Activated CD4-positive, alpha-beta T cell treated with anti-CD3 and anti-CD28 coated beads, Interleukin-2, Interleukin-6, amounts not matched to agents 100 ng/mL and 50 ng/mL, durations not matched to agents 16 hours and 8 hours (primary cell): ENCODE measurements at regions not wholly inside any gene's neighbourhood (a gene's known extent, or its start where the extent isn't known, plus 50 kb on each side); places are given as distances from the start of the nearest gene placed in this dataset.
"Not testable (repeated sequence)": the region's sequence is repeated elsewhere in the genome, so short reads cannot be mapped to it uniquely, and the experiment has no call there.

ENCODE experiments used
- DNase-seq: peaks from one replicate; pipeline ENCODE4 v3.0.0-alpha.2; 2020

GRCh38 chr12:125314051-125314755, 249.0 kb downstream of the AACS start:
- DNase-seq, result no peak

- no peak for DNase-seq
These were observed 250.5 kb downstream of the AACS start for GRCh38 chr12:125315771-125316170.

- DNase-seq, result no peak
These were observed 254.9 kb downstream of the AACS start for GRCh38 chr12:125320177-125320576.

GRCh38 chr12:125324861-125325490, 259.7 kb downstream of the AACS start:
- DNase-seq, result no peak

- no peak for DNase-seq
These were observed 264.2 kb downstream of the AACS start for GRCh38 chr12:125329239-125330102.

- peak; percentile 71 for DNase-seq
These were observed 265.6 kb downstream of the AACS start for GRCh38 chr12:125330645-125331341.

- DNase-seq, result no peak
These were observed 266.3 kb downstream of the AACS start for GRCh38 chr12:125331342-125332052.

- DNase-seq, result no peak
These were observed 267.7 kb downstream of the AACS start for GRCh38 chr12:125332900-125333299.

GRCh38 chr12:125336246-125336645, 271.0 kb downstream of the AACS start:
- DNase-seq, result no peak

GRCh38 chr12:125340791-125341190, 275.6 kb downstream of the AACS start:
- DNase-seq, result no peak

GRCh38 chr12:125341422-125341821, 276.2 kb downstream of the AACS start:
- no peak for DNase-seq

- no peak for DNase-seq
These were observed 278.4 kb downstream of the AACS start for GRCh38 chr12:125343649-125344048.

GRCh38 chr12:125346362-125346761, 281.1 kb downstream of the AACS start:
- DNase-seq, result no peak

GRCh38 chr12:125351788-125352187, 286.6 kb downstream of the AACS start:
- DNase-seq, result no peak

GRCh38 chr12:125353002-125353401, 287.8 kb downstream of the AACS start:
- not testable (repeated sequence) for DNase-seq

GRCh38 chr12:125353871-125354270, 288.6 kb downstream of the AACS start:
- DNase-seq, result no peak

GRCh38 chr12:125355614-125356013, 290.4 kb downstream of the AACS start:
- DNase-seq, result no peak

GRCh38 chr12:125356111-125356510, 290.9 kb downstream of the AACS start:
- no peak for DNase-seq

- no peak for DNase-seq
These were observed 292.3 kb downstream of the AACS start for GRCh38 chr12:125357561-125357960.

GRCh38 chr12:125360540-125360939, 295.3 kb downstream of the AACS start:
- no peak for DNase-seq

- no peak for DNase-seq
These were observed 305.8 kb downstream of the AACS start for GRCh38 chr12:125371033-125371432.

GRCh38 chr12:125372085-125372484, 306.9 kb downstream of the AACS start:
- no peak for DNase-seq
